ENCODE measurements at regions not wholly inside any gene's neighbourhood (a gene's known extent, or its start where the extent isn't known, plus 50 kb on each side); places are given as distances from the start of the nearest gene placed in this dataset.
"Not testable (repeated sequence)": the region's sequence is repeated elsewhere in the genome, so short reads cannot be mapped to it uniquely, and the experiment has no call there.

- H3K27me3 Mint-ChIP-seq, result peaks cover 2% of the 10 kb centered on the region
- no peak overlapping the region for H3K4me3 Mint-ChIP-seq
- no peak overlapping the region for H3K27ac Mint-ChIP-seq
- peaks cover 6% of the 10 kb centered on the region for H3K36me3 Mint-ChIP-seq
- H3K9me3 Mint-ChIP-seq (ENCODE audit: low read depth), result peaks cover 5% of the 10 kb centered on the region
- H3K4me1 Mint-ChIP-seq (ENCODE audit: low read depth), result no peaks in the 10 kb centered on the region
Measured at GRCh38 chr13:50277906-50278305, 262.7 kb downstream of the KCNRG start.

- peaks cover 2% of the 10 kb centered on the region for H3K27me3 Mint-ChIP-seq
- no peak overlapping the region for H3K27ac Mint-ChIP-seq
- H3K36me3 Mint-ChIP-seq, result peaks cover 6% of the 10 kb centered on the region
- no peaks in the 10 kb centered on the region for H3K4me1 Mint-ChIP-seq (ENCODE audit: low read depth)
- H3K4me3 Mint-ChIP-seq, result no peak overlapping the region
- H3K9me3 Mint-ChIP-seq (ENCODE audit: low read depth), result peaks cover 5% of the 10 kb centered on the region
Measured at GRCh38 chr13:50280441-50280937, 265.2 kb downstream of the KCNRG start.

DNA sequence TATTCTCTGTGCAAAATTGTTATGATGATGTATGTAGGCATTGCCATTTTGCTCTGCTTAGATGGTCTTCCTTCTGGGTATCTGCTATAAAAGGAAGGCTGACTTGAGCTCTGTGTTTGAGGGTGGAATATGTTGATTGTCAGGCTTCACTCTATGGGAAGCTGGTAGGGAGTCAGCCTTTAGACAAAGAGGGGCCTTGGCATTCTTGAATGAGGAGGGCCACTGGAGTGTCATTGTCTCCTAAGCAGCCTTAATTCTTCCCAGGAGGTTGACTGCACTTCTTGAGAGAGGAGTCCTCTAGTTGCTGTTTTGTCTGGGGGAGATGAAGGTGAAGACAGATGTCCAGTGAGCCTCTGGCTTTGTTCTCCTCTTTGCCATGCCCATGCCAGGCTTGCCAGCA, 266.8 kb downstream of the KCNRG start:
- Mint-ChIP-seq H3K4me3 (no peak overlapping the region), H3K4me1 (ENCODE audit: low read depth) (no peaks in the 10 kb centered on the region), H3K36me3 (peaks cover 3% of the 10 kb centered on the region), H3K27me3 (peaks cover 2% of the 10 kb centered on the region), H3K9me3 (ENCODE audit: low read depth) (peaks cover 5% of the 10 kb centered on the region), H3K27ac (no peak overlapping the region)

GRCh38 chr13:50283017-50283416, 267.8 kb downstream of the KCNRG start:
- H3K4me1 Mint-ChIP-seq (ENCODE audit: low read depth), result no peaks in the 10 kb centered on the region
- peaks cover 2% of the 10 kb centered on the region for H3K27me3 Mint-ChIP-seq
- H3K27ac Mint-ChIP-seq, result no peak overlapping the region
- no peaks in the 10 kb centered on the region for H3K9me3 Mint-ChIP-seq (ENCODE audit: low read depth)
- no peaks in the 10 kb centered on the region for H3K36me3 Mint-ChIP-seq
- H3K4me3 Mint-ChIP-seq, result no peak overlapping the region

- no peak overlapping the region for H3K4me3 Mint-ChIP-seq
- H3K9me3 Mint-ChIP-seq (ENCODE audit: low read depth), result no peaks in the 10 kb centered on the region
Measured at GRCh38 chr13:50284540-50284939, 269.3 kb downstream of the KCNRG start.

GRCh38 chr13:50285283-50285682, 270.0 kb downstream of the KCNRG start:
- Mint-ChIP-seq H3K27ac (no peak overlapping the region), H3K27me3 (peaks cover 2% of the 10 kb centered on the region), H3K4me3 (no peak overlapping the region), H3K9me3 (ENCODE audit: low read depth) (no peaks in the 10 kb centered on the region), H3K36me3 (no peaks in the 10 kb centered on the region), H3K4me1 (ENCODE audit: low read depth) (no peaks in the 10 kb centered on the region)

More at GRCh38 chr13:50284540-50284939, 269.3 kb downstream of the KCNRG start:
- no peaks in the 10 kb centered on the region for H3K4me1 Mint-ChIP-seq (ENCODE audit: low read depth)
- H3K36me3 Mint-ChIP-seq, result no peaks in the 10 kb centered on the region
- no peak overlapping the region for H3K27ac Mint-ChIP-seq
- H3K27me3 Mint-ChIP-seq, result peaks cover 2% of the 10 kb centered on the region

GRCh38 chr13:50286324-50286723, 271.1 kb downstream of the KCNRG start:
- no peak overlapping the region for H3K27ac Mint-ChIP-seq
- no peaks in the 10 kb centered on the region for H3K4me1 Mint-ChIP-seq (ENCODE audit: low read depth)
- H3K36me3 Mint-ChIP-seq, result no peaks in the 10 kb centered on the region
- H3K4me3 Mint-ChIP-seq, result no peak overlapping the region
- H3K9me3 Mint-ChIP-seq (ENCODE audit: low read depth), result no peaks in the 10 kb centered on the region
- H3K27me3 Mint-ChIP-seq, result peaks cover 2% of the 10 kb centered on the region

GRCh38 chr13:50290186-50290585, 274.9 kb downstream of the KCNRG start:
- Mint-ChIP-seq H3K36me3 (no peaks in the 10 kb centered on the region), H3K27ac (no peak overlapping the region), H3K4me1 (ENCODE audit: low read depth) (no peaks in the 10 kb centered on the region), H3K9me3 (ENCODE audit: low read depth) (no peaks in the 10 kb centered on the region), H3K27me3 (no peaks in the 10 kb centered on the region), H3K4me3 (no peak overlapping the region)

DNA sequence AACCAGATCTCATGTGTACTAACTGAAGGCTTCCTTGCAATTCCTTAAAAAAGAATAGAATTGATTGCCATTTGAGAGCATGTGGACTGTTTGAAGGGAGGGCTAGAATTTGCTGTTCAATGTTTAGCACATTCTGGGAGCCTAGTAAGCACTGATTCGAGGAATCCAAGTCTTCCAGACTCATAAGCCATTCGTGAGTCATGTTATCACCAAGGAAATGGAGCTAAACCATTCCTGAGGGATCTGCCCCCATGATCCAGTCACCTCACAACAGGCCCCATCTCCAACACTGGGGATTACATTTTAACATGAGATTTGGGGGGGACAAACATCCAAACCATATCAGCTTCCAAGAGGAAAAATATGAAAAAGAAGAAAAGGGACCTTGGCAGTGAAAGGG, 276.4 kb downstream of the KCNRG start:
- Mint-ChIP-seq H3K4me1 (ENCODE audit: low read depth) (no peaks in the 10 kb centered on the region), H3K27ac (no peak overlapping the region), H3K36me3 (no peaks in the 10 kb centered on the region), H3K4me3 (no peak overlapping the region), H3K9me3 (ENCODE audit: low read depth) (no peaks in the 10 kb centered on the region), H3K27me3 (no peaks in the 10 kb centered on the region)

GRCh38 chr13:50292081-50292480, 276.8 kb downstream of the KCNRG start:
- H3K27ac Mint-ChIP-seq, result no peak overlapping the region

DNA sequence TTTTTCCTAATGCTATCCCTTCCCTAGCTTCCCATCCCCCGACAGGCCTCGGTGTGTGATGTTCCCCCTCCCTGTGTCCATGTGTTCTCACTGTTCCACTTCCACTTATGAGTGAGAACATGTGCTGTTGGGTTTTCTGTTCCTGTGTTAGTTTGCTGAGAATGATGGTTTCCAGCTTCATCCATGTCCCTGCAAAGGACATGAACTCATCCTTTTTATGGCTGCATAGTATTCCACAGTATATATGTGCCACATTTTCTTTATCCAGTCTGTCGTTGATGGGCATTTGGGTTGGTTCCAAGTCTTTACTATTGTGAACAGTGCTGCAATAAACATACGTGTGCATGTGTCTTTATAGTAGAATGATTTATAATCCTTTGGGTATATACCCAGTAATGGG, 279.2 kb downstream of the KCNRG start:
- not testable (repeated sequence) for H3K9me3 Mint-ChIP-seq (ENCODE audit: low read depth); H3K4me1 Mint-ChIP-seq (ENCODE audit: low read depth); H3K4me3 Mint-ChIP-seq; H3K36me3 Mint-ChIP-seq; H3K27ac Mint-ChIP-seq; H3K27me3 Mint-ChIP-seq

More at GRCh38 chr13:50292081-50292480, 276.8 kb downstream of the KCNRG start:
- H3K9me3 Mint-ChIP-seq (ENCODE audit: low read depth), result no peaks in the 10 kb centered on the region
- no peaks in the 10 kb centered on the region for H3K4me1 Mint-ChIP-seq (ENCODE audit: low read depth)
- no peaks in the 10 kb centered on the region for H3K36me3 Mint-ChIP-seq
- H3K4me3 Mint-ChIP-seq, result no peak overlapping the region
- no peaks in the 10 kb centered on the region for H3K27me3 Mint-ChIP-seq

- Mint-ChIP-seq H3K36me3 (peaks cover 5% of the 10 kb centered on the region), H3K9me3 (ENCODE audit: low read depth) (no peaks in the 10 kb centered on the region), H3K4me1 (ENCODE audit: low read depth) (no peaks in the 10 kb centered on the region), H3K27me3 (peaks cover 5% of the 10 kb centered on the region), H3K4me3 (no peak overlapping the region), H3K27ac (no peak overlapping the region)
Measured at GRCh38 chr13:50299546-50300249, 284.5 kb downstream of the KCNRG start.

GRCh38 chr13:50303963-50304721, 288.9 kb downstream of the KCNRG start:
- Mint-ChIP-seq H3K9me3 (ENCODE audit: low read depth) (peaks cover 4% of the 10 kb centered on the region), H3K4me1 (ENCODE audit: low read depth) (peaks cover 1% of the 10 kb centered on the region), H3K27ac (no peak overlapping the region), H3K27me3 (peaks cover 5% of the 10 kb centered on the region), H3K4me3 (no peak overlapping the region), H3K36me3 (peaks cover 2% of the 10 kb centered on the region)

GRCh38 chr13:50306156-50306555, 290.9 kb downstream of the KCNRG start:
- no peak overlapping the region for H3K27ac Mint-ChIP-seq
- H3K36me3 Mint-ChIP-seq, result peaks cover 2% of the 10 kb centered on the region
- H3K4me1 Mint-ChIP-seq (ENCODE audit: low read depth), result peaks cover 9% of the 10 kb centered on the region

GRCh38 chr13:50309318-50309717, 294.1 kb downstream of the KCNRG start:
- H3K27ac Mint-ChIP-seq, result no peak overlapping the region
- H3K36me3 Mint-ChIP-seq, result peaks cover 2% of the 10 kb centered on the region
- peaks cover 4% of the 10 kb centered on the region for H3K9me3 Mint-ChIP-seq (ENCODE audit: low read depth)
- H3K27me3 Mint-ChIP-seq, result peaks cover 4% of the 10 kb centered on the region
- peaks cover 9% of the 10 kb centered on the region for H3K4me1 Mint-ChIP-seq (ENCODE audit: low read depth)
- no peak overlapping the region for H3K4me3 Mint-ChIP-seq

More at GRCh38 chr13:50306156-50306555, 290.9 kb downstream of the KCNRG start:
- Mint-ChIP-seq H3K4me3 (no peak overlapping the region), H3K27me3 (peaks cover 4% of the 10 kb centered on the region), H3K9me3 (ENCODE audit: low read depth) (peaks cover 4% of the 10 kb centered on the region)

All from activated naive CD8-positive, alpha-beta T cell (primary cell).